GDM1 (cell line): ENCODE measurements at regions not wholly inside any gene's neighbourhood (a gene's known extent, or its start where the extent isn't known, plus 50 kb on each side); places are given as distances from the start of the nearest gene placed in this dataset.

Source experiments
- DNase-seq: peaks from one replicate; lab custom pipeline; 2025; lab: John Stamatoyannopoulos, UW

GRCh38 chr5:15206133-15206532, 293.8 kb upstream of the FBXL7 start:
- DNase-seq, result no peak

DNA sequence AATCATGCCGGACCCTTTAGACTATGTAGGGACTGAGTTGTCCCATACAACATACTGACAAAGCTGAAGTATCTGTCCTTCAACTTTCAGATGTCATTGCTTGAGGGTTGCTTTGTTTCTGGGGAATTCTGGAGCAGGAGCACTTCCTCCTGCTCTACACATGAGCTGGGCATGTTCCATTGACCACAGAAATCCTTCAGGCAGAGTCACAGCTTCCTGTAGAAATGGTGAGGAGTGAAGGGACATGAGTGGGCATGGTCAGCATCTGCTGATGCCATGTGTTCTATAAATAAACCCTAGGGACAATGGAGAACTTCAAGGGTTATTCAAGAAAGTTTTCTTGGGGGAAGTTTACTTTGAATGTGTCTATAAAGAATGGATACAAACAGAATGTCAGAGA, 296.6 kb upstream of the FBXL7 start:
- DNase-seq, result no peak

GRCh38 chr5:15191012-15191411, 309.0 kb upstream of the FBXL7 start:
- DNase-seq, result no peak

DNA sequence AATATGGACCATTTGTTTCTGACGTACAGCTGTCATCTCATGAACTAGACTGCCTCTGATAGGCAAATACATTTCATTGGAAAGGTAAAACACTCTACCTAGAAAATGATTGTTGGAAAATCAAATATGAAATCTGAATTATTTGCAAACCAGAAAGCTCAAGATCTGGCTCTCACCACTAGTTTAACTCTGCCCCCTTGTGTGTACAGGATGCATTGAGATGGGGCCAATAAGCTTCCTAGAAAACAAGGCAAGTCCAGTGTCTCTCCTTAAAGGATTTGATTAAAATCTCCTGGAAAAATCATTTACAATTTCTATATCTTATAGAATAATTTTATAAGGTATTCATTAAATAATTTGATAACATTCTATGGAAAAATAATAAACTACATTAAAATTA, 311.9 kb upstream of the ANKH start:
- no peak for DNase-seq

DNA sequence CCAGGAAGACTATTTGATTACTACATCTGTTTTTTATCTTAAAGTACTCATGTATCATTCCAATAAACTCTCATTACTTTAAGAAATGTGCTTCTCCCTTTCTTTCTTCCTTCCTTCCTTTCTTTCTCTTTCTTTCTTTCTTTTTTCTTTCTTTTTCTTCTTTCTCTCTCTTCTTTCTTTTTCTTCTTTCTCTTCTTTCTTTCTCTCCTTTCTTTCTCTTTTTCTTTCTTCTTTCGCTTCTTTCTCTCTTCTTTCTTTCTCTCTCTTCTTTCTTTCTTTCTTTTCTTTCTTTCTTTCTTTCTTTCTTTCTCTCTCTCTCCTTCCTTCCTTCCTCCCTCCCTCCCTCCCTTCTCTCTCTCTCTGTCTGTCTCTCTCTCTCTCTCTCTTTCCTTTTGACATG, 298.6 kb upstream of the ANKH start:
- no peak for DNase-seq

DNA sequence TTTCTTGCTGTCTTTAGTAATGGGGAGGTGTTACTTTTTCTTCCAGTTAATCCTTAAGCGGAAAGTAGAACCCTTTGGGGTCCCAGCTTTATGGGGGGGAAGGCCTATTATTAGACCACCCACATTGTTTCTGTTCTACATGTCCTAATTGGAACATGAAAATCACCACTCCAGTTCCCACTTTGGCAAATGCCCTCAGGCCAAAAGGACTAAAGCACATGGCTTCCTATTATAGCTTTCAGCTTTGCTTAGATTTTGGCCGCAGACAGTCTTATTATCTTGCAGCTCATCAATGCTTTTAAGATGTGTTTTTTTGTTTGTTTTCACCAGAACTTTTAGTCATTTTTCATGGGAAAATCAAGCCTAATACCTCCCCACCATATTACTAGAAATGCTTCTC, 296.8 kb upstream of the ANKH start:
- DNase-seq, result no peak

GRCh38 chr5:15160091-15160490, 288.5 kb upstream of the ANKH start:
- no peak for DNase-seq

GRCh38 chr5:15159606-15160005, 288.0 kb upstream of the ANKH start:
- no peak for DNase-seq

DNA sequence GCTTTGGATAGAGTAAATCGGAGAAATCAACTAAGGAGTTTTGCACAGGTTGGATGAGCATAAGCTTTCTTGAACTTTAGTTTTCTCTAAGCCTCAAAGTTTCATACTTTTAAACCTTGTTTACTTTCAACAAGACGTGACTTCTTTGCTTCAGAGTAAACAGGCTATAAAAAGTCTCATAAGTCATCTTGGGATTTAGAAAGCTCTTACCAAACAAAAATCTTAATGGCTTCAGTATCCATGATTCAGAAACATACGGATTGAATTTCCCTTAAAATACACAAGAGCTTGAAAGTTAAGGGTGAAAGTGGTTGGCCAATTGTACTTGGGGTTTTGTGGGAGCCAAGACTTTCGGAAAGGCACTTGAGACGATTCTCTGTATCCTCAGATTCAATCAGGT, 270.9 kb upstream of the ANKH start:
- DNase-seq, result no peak

DNA sequence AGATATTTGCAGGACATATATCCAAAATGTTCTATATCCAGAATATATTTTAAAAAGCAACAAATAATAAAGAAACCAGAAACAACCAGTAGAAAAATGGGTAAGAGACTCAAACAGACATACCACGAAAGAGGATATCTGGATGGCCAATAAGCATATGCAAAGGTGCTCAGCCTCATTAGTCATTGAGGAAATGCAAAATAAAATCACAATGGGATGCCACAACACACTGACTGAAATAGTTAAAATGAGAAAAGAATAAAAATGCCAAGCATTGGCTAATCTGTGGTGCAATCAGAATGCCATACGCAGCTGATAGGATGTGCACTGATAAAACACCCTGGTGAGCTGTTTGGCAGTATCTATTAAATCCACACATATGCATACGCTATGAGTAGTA, 265.8 kb upstream of the ANKH start:
- DNase-seq, result no peak

- no peak for DNase-seq
Measured at GRCh38 chr5:15135661-15136060, 264.1 kb upstream of the ANKH start.

DNA sequence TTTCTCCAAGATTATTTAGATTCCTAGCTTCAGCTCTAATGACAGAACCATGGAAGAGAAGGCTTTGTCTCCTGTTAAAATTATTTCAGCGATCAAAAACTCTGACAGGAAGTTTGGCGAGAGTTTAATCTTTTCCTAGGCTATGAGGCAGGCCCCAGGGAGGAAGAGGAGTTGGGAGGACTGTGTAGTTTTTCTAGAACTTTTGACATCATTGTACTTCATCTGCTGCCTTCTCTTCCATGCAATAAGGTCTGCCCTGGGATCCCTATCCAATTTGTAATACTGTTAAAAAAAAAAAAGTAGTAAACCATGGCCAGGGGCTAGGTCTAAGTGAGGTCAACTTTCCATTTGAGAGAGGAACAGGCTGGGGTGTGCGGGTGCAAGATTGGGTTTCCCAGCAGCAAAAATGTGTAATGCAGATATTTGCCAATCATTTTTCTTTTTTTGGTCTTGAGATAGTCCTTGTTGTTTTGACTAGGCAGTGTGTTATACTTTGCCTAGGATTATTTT, 261.9 kb upstream of the ANKH start:
- DNase-seq, result no peak

- DNase-seq, result no peak
Measured at GRCh38 chr5:15132816-15133405, 261.3 kb upstream of the ANKH start.

DNA sequence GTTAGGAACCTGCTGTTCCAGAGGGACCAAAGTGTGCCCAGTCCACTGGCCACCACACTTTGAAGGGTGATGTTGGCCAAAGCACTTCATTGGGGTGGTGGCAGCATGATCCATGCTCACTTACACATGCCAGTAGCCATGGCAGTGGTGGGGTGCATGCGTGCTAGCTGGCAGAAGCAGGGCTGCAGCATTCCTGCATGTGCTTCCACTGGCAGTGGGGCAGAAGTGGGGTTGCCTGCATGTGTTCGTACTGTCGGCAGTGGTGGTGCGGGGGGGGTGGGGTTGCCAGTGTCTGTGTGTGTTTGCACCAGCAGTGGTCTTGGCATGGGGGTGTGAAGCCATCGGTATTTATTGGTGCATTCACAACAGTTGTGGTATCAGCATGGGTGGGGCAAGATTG, 260.3 kb upstream of the ANKH start:
- DNase-seq, result no peak

- no peak for DNase-seq
Measured at GRCh38 chr5:15124871-15125568, 253.4 kb upstream of the ANKH start.

DNA sequence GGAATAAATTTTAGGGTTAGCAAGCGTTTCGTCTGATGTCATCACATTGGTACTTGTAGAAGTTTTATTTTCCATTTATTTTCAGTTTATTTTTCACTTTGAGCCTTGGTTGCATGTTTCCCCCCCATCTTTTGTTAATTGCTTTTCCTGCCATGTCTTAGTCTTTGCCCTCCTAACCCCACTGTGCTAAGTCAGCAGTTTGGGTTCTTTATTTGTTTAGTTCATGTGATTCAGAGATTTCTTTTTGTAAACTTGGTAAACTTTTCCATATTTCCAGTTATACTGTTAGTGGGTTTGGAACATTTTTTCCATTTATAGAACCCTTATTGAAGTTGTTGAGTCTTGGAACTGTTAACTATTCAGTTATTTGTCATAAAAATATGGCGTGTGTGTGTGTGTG, 252.9 kb upstream of the ANKH start:
- no peak for DNase-seq

GRCh38 chr5:15117688-15118087, 246.1 kb upstream of the ANKH start:
- DNase-seq, result no peak

DNA sequence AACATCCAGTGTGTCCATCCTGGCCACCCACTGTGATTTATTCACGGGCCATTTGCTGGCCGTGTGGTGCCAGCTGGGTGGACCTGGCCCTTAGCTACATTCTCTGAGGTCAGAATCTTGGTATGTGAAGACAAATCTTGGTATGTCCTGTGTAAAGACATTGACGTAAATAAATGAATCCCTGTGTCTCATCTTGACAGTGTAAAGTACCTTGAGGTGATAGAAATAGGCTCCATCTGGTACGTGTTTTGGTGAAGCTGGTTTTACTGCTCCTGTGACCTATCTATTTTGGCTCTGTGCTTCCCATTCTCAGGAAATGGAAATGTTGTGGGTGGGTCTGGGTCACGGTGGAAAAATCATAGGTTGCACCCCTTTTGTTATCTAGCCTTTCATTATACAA, 245.4 kb upstream of the ANKH start:
- no peak for DNase-seq

DNA sequence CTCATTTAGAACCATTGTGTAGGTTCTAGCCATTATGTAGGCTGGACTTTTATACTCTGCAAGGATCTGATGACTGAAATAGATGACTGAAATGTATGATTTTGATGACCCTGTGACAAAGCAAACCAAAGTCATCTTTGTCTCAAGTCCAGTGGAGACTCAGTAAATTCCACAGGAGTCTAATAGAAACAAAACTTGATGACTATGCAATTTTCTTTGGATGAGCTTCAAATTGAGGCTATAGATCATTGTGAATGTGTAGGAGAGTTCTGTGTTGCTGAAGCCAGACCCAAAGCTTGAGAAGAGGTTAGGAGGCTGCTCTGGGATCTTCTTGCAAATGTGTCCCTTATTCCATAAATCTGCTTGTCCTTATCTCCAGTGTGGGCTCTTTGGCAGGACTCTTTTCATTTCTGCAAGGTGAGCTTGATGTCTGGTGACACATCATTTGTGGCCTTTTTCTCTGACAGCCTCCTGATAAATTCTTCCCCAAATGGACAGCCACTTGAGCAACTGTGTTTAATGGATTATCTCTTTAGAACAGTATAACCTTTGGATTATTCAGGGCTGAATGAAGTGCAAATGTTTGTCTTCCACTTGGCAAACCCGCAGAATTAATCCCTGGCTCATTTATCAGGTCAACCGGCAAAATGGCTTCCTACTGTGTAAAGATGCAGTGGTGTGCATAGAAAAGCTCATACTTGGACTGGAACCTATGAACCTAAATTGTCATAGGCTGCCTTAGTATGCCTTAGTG, 235.1 kb upstream of the ANKH start:
- DNase-seq, result no peak

DNA sequence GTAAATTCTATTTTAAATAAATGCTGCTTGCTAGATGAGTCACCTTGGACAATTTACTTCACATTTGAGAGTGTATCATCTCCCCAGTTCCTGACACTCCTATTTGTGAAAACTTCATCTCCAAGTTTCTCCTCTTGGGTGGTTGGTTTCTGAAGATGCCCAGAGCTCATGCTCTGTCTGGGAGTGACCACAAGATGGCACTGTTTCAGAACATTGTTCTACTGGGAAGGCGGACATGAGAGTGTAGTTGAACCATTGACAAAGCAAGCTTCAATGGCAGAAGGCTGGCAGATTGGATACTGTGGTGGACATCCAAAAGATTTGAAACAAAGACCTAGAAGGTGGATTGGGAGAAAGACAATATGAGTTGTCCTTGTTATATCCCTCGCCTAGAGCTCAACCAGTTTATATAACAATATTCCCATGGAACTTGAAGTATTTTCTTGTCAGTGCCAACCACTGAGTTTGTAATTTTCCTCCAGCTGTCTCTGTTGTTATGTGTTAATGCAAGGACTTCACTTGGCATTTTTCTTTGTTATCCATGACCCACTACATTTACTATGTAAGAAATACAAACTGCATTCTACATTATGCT, 234.3 kb upstream of the ANKH start:
- peak; percentile 5 for DNase-seq

- no peak for DNase-seq
Measured at GRCh38 chr5:15103864-15104263, 232.3 kb upstream of the ANKH start.

GRCh38 chr5:15103130-15103529, 231.6 kb upstream of the ANKH start:
- no peak for DNase-seq

GRCh38 chr5:15097552-15097951, 226.0 kb upstream of the ANKH start:
- DNase-seq, result no peak
